Activated T-helper 1 cell treated with anti-CD3 and anti-CD28 coated beads, Interleukin-12 subunit alpha, Interleukin-12 subunit beta, Interleukin-2, Interleukin-4 antibody, amounts not matched to agents 30 ng/mL and 10 ng/mL and 1 ng/mL, durations not matched to agents 14 hours and 24 hours and 36 hours (primary cell): ENCODE measurements at regions not wholly inside any gene's neighbourhood (a gene's known extent, or its start where the extent isn't known, plus 50 kb on each side); places are given as distances from the start of the nearest gene placed in this dataset.

Experiments used
- DNase-seq: peaks from one replicate; pipeline ENCODE4 v3.0.0; 2021; ENCODE audit warnings: low spot score
- H3K27ac Mint-ChIP-seq: one replicate; pipeline ENCODE4 v1.8.0; 2021; ENCODE audit warnings: mild to moderate bottlenecking, mixed read lengths
- H3K27me3 Mint-ChIP-seq: one replicate; pipeline ENCODE4 v1.8.0; 2022; ENCODE audit warnings: mild to moderate bottlenecking, moderate library complexity, mixed read lengths; ENCODE audit not compliant: insufficient read depth
- H3K36me3 Mint-ChIP-seq: one replicate; pipeline ENCODE4 v1.8.0; 2021; ENCODE audit warnings: low read depth, mixed read lengths
- H3K4me1 Mint-ChIP-seq: one replicate; pipeline ENCODE4 v1.8.0; 2021; ENCODE audit warnings: low read depth, mixed read lengths
- H3K4me3 Mint-ChIP-seq: one replicate; pipeline ENCODE4 v1.8.0; 2021; ENCODE audit warnings: mild to moderate bottlenecking, moderate library complexity, mixed read lengths
- H3K9me3 Mint-ChIP-seq: one replicate; pipeline ENCODE4 v1.8.0; 2021; ENCODE audit warnings: mixed read lengths
- intact Hi-C: fragments of 100-400 bp; cut with micrococcal nuclease; formaldehyde crosslinking; loops from one replicate; pipeline ENCODE4 v1.15.1; 2024

DNA sequence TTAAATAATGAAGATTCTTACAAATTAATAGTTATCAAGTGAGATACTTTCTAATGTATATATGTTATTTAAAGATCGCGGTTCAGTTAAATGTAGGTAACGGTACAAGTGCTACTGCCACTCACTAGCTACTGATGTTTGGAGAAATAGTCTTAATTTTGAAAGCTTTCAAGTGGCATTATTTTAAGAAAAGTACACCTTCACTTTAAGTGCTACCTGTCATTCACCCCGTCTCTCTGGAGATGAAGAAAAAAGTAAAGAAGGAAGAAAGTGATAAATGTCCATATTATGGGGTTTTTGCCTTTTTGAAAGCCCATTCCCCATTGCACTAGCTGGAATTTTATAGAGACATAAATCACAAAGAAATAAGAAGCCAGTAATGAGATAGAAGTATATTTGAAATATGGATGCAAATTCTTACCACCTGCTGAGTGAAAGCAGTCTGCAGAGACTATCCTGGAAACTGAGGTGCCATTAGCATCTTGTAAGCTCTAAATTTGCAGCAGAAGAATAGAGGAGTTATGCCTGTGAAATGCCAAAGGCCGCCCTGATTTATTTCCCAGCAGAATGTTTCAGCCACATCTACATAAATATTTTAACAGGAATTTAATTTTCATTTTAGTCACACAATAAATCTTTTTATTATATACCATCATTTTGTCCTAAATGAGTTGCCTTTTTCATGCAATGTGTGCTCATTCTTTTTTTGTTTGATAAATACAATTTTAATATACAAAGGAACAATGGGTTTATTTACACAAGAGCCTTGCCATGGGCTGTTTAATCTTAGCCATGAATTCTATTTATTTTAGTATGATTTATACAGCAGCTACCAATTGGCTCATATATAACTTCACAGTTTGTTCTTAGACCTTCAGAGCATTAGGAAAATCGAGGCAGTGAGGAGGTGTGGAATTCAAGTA is 489.9 kb upstream of the RAG2 start:
- Mint-ChIP-seq H3K4me3 (no peak overlapping the region), H3K36me3 (no peaks in the 10 kb centered on the region), H3K27me3 (no peaks in the 10 kb centered on the region), H3K9me3 (no peaks in the 10 kb centered on the region), H3K4me1 (no peaks in the 10 kb centered on the region), H3K27ac (no peak overlapping the region)
- no peak for DNase-seq
- intact Hi-C loops, result no loop called here

DNA sequence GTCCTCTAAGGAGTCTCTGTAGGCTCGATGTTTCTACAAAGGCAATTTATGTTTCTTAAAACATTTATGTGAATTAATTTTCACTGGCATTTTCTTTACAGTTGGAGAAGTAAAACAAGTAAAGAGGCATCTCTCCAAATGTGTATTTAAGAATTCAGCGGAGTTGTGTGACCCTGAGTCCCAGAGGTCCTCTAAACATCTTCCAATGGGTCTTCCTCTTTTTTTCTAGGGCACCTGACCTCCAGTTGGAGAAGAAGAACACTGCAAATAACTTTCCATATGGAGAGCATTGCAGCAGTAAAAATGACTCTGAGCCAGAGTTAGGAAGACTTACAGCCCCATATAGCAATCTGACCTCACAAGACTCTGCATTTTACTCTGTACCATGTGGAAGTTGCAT is 480.5 kb upstream of the RAG2 start:
- DNase-seq, result no peak
- no peaks in the 10 kb centered on the region for H3K27me3 Mint-ChIP-seq
- no peak overlapping the region for H3K4me3 Mint-ChIP-seq
- H3K4me1 Mint-ChIP-seq, result no peaks in the 10 kb centered on the region
- intact Hi-C loops, result no loop called here
- H3K36me3 Mint-ChIP-seq, result no peaks in the 10 kb centered on the region
- H3K27ac Mint-ChIP-seq, result no peak overlapping the region
- no peaks in the 10 kb centered on the region for H3K9me3 Mint-ChIP-seq

DNA sequence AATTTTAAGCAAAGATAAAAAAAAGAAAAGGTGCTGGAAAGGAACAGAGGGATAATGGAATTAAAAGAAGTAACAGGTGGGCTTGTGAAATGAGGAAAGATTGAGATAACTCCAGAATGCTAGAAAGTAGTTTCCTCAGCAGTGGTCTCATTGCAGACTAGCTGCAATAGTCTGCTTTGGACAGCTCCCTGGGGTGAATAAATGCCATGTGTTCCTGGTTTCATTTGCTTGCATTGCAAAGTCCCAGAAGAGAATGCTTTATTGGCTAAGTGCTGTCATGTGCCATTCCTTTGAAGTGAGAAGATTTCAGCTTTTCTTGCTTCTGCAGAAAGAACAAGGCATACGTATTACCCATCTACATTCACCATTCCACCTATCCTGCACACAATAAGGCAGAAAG is 478.8 kb upstream of the RAG2 start:
- H3K4me3 Mint-ChIP-seq, result no peak overlapping the region
- DNase-seq, result no peak
- H3K27ac Mint-ChIP-seq, result no peak overlapping the region
- H3K9me3 Mint-ChIP-seq, result no peaks in the 10 kb centered on the region
- no peaks in the 10 kb centered on the region for H3K27me3 Mint-ChIP-seq
- intact Hi-C loops, result no loop called here
- no peaks in the 10 kb centered on the region for H3K36me3 Mint-ChIP-seq
- H3K4me1 Mint-ChIP-seq, result no peaks in the 10 kb centered on the region

- DNase-seq, result no peak
- H3K9me3 Mint-ChIP-seq, result no peaks in the 10 kb centered on the region
- H3K4me1 Mint-ChIP-seq, result no peaks in the 10 kb centered on the region
- H3K27ac Mint-ChIP-seq, result no peak overlapping the region
- no peak overlapping the region for H3K4me3 Mint-ChIP-seq
- H3K36me3 Mint-ChIP-seq, result no peaks in the 10 kb centered on the region
- intact Hi-C loops, result no loop called here
- H3K27me3 Mint-ChIP-seq, result no peaks in the 10 kb centered on the region
Measured at GRCh38 chr11:37072538-37073055, 474.6 kb upstream of the RAG2 start.

- Mint-ChIP-seq H3K36me3 (no peaks in the 10 kb centered on the region), H3K9me3 (no peaks in the 10 kb centered on the region), H3K4me3 (no peak overlapping the region), H3K27me3 (no peaks in the 10 kb centered on the region), H3K27ac (no peak overlapping the region), H3K4me1 (no peaks in the 10 kb centered on the region)
- intact Hi-C loops, result no loop called here
- no peak for DNase-seq
Measured at GRCh38 chr11:37050311-37050710, 452.3 kb upstream of the RAG2 start.

- DNase-seq, result no peak
- Mint-ChIP-seq H3K4me1 (no peaks in the 10 kb centered on the region), H3K9me3 (no peaks in the 10 kb centered on the region), H3K27me3 (no peaks in the 10 kb centered on the region), H3K4me3 (no peak overlapping the region), H3K27ac (no peak overlapping the region), H3K36me3 (no peaks in the 10 kb centered on the region)
- intact Hi-C loops, result no loop called here
Measured at GRCh38 chr11:37040921-37041320, 442.9 kb upstream of the RAG2 start.

DNA sequence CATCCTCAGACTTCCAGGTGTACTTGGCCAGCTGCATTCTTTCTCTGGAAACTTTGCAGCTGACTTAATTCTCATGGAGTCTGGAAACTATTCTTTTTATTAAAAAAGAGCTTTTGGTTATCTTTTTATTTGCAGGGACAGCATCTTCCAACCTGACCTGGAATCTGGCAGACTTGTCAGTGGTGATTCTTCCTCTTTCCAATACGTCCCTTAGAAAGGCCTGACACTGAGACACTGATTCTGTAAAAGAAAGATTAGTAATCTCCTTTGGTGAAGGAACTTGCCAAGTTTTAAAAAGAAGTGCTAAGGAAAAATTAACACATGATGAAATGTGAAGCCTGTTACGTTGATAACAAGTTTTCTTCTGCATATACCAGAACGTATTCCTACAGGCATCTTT is 440.9 kb upstream of the RAG2 start:
- H3K27me3 Mint-ChIP-seq, result no peaks in the 10 kb centered on the region
- no peak overlapping the region for H3K4me3 Mint-ChIP-seq
- no peak overlapping the region for H3K27ac Mint-ChIP-seq
- intact Hi-C loops, result no loop called here
- no peaks in the 10 kb centered on the region for H3K36me3 Mint-ChIP-seq
- no peak for DNase-seq
- no peaks in the 10 kb centered on the region for H3K4me1 Mint-ChIP-seq
- no peaks in the 10 kb centered on the region for H3K9me3 Mint-ChIP-seq

DNA sequence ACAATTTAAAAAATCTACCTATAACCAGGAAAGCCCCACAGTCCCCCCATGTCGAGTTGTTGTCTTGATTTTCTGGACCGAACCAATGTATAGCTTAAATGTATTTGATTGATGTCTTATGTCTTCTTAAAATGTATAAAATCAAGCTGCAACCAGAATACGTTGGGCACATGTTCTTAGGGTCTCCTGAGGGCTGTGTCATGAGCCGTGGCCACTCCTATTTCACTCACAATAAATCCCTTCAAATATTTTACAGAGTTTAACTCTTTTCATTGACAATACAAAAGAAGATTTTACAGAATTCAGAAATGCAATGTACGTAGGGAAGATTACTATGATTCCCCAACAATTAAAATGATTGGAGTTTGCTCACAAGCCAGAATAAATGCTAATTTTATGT is 428.7 kb upstream of the RAG2 start:
- H3K36me3 Mint-ChIP-seq, result no peaks in the 10 kb centered on the region
- H3K4me1 Mint-ChIP-seq, result no peaks in the 10 kb centered on the region
- no peak overlapping the region for H3K4me3 Mint-ChIP-seq
- intact Hi-C loops, result no loop called here
- peaks cover 6% of the 10 kb centered on the region for H3K9me3 Mint-ChIP-seq
- H3K27ac Mint-ChIP-seq, result no peak overlapping the region
- DNase-seq, result no peak
- no peaks in the 10 kb centered on the region for H3K27me3 Mint-ChIP-seq

DNA sequence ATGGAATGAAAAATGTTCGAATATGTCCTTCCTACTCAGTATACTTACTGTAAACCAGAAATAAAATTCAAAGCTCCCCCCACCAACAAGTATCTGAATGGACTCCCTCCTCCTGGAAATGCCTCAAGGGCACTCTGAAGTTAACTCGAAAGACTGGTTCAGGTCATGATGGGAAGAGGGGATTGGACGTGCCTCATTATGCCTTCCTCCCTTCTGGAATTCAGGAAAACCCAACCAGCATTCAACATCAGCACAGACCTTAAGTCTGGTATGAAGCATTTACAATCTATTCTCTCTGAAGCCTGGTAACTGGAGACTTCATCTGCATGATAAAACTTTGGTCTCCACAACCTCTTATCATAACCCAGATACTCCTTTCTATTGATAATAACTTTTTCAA is 428.3 kb upstream of the RAG2 start:
- no peaks in the 10 kb centered on the region for H3K36me3 Mint-ChIP-seq
- no peak for DNase-seq
- H3K4me1 Mint-ChIP-seq, result no peaks in the 10 kb centered on the region
- no peak overlapping the region for H3K4me3 Mint-ChIP-seq
- intact Hi-C loops, result no loop called here
- H3K27ac Mint-ChIP-seq, result no peak overlapping the region
- no peaks in the 10 kb centered on the region for H3K27me3 Mint-ChIP-seq
- peaks cover 1% of the 10 kb centered on the region for H3K9me3 Mint-ChIP-seq

- Mint-ChIP-seq H3K4me1 (no peaks in the 10 kb centered on the region), H3K9me3 (no peaks in the 10 kb centered on the region), H3K27me3 (no peaks in the 10 kb centered on the region), H3K4me3 (no peak overlapping the region), H3K36me3 (no peaks in the 10 kb centered on the region), H3K27ac (no peak overlapping the region)
- no peak for DNase-seq
- intact Hi-C loops, result no loop called here
Measured at GRCh38 chr11:37006563-37006962, 408.5 kb upstream of the RAG2 start.

DNA sequence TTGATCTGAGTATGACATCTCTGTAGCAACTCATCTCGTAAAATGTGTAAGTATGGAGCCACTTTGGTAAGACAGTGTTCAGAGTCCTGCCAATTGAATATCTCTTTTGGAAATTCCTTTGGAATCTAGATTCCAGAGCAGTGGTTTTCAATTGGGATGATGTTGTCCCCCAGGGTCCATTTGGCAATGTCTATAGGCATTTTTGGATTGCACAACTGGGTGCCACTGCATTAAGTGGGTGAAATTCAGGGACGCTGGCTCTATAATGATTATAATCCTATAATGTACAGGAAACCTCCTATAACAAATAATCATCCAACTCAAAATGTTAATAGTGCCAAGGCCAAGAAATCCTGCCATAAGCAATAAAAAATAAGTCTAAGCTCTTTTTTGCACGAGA is 404.8 kb upstream of the RAG2 start:
- intact Hi-C loops, result loop anchor here (5.0 kb wide), 1 partner anchor 1789 kb away; no protein-coding TSS in a partner anchor

DNA sequence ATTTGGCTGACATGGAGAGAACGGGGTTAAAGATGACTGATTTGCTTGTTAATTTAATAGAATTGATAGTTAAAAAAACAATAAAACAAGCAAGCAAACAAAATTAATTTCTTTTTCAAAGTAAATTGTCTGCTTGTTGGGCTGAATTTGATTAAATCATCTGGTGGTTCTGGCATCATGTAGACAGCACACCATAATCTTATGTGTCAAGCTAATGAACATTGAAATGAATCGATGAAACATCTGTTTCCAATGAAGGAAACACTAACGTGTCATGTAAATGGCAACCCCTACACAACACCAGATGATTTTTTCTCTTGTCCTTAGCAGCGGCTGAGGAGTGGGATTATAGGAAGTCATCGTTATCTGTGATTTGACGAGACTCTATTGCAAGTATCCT is 399.6 kb upstream of the RAG2 start:
- Mint-ChIP-seq H3K27ac (no peak overlapping the region), H3K4me1 (no peaks in the 10 kb centered on the region), H3K4me3 (no peak overlapping the region), H3K36me3 (no peaks in the 10 kb centered on the region), H3K9me3 (peaks cover 4% of the 10 kb centered on the region), H3K27me3 (no peaks in the 10 kb centered on the region)
- no peak for DNase-seq
- intact Hi-C loops, result no loop called here

More for the DNA sequence above, 404.8 kb upstream of the RAG2 start:
- Mint-ChIP-seq H3K36me3 (no peaks in the 10 kb centered on the region), H3K4me3 (no peak overlapping the region), H3K4me1 (no peaks in the 10 kb centered on the region), H3K27ac (no peak overlapping the region), H3K9me3 (no peaks in the 10 kb centered on the region), H3K27me3 (no peaks in the 10 kb centered on the region)
- no peak for DNase-seq

DNA sequence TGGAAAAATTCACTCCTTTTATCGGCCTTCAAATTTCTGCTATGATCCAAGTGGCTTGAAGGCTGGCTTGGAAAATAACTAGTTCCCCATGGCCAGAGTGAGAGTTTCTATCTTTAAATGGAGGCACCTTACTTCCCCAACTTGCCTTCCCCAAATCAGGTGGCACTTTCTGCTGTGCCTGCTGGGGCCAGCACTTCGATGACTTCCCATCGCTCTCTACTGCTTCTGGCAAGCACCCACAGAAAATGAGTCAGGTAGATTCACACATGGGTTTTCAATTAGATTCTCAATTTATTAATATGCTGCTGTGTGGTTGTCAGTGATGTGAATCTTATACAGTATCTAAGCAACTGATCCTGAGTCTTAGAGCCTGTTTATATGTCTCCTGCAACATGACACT is 398.8 kb upstream of the RAG2 start:
- no peak overlapping the region for H3K4me3 Mint-ChIP-seq
- no peaks in the 10 kb centered on the region for H3K27me3 Mint-ChIP-seq
- H3K9me3 Mint-ChIP-seq, result peaks cover 4% of the 10 kb centered on the region
- DNase-seq, result no peak
- H3K4me1 Mint-ChIP-seq, result no peaks in the 10 kb centered on the region
- no peaks in the 10 kb centered on the region for H3K36me3 Mint-ChIP-seq
- intact Hi-C loops, result no loop called here
- no peak overlapping the region for H3K27ac Mint-ChIP-seq
